Stimulated activated CD4-positive, alpha-beta T cell treated with anti-CD3 and anti-CD28 coated beads, Interleukin-4, amount 100 ng/mL, for 1 hour (primary cell): ENCODE measurements at regions not wholly inside any gene's neighbourhood (a gene's known extent, or its start where the extent isn't known, plus 50 kb on each side); places are given as distances from the start of the nearest gene placed in this dataset.

ENCODE experiments used
- DNase-seq: peaks from one replicate; pipeline ENCODE4 v3.0.0-alpha.2; 2020

DNA sequence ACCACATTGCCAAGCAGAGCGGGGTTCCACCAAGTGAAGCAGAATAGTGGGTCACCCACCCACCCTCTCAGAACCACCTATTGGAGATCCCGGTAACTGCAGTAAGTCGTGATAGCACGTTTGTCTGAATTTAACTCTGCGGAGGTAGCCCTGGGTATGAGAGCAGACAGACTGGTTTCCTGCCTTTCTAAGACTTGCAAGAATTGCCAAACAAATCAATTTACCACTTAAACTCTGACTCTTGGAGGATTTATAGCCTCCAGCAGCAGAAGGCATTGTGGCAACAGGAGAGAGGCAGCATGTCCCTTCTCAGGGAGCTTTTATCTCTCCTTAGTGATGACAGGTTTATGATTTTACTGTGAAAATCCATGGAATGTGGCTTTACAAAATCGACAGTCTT is 287.9 kb upstream of the FMN2 start:
- no peak for DNase-seq

DNA sequence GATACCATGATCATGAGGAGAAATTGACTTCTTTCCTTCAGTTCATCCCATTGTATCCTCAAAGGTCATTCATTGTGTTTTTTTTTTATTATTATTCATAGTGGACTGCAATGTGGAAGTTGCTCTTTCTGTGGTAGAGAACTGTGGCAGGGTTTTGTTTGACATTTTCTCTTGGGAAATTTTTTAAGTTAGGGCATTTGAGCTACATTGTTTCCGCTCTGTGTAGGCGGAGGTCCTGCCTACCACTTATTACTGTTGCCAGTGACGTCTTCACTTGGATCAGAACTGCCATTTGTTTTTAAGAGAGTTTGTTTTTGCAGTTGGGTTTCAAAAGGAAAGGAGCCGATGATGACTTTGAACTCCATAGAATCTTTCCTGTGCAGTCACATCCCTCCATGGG is 287.4 kb upstream of the FMN2 start:
- no peak for DNase-seq

DNA sequence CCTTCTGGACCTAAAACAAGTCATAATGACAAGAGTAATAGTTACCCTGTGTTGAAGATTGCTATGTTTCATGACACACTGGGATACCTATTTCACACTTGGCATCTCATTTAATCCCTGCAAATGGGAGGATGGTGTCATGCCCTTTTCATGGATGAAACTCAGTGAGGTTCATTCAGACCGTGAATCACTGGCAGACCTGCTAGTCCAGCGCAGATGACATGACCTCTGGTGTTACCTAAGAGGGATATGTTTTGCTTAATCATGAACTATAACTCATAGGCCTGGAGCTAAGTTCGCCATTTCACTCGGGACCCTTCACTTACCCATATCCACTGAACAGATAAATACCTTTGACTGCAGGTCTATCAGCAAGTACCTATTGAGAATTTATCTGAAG is 286.6 kb upstream of the FMN2 start:
- DNase-seq = no peak

DNA sequence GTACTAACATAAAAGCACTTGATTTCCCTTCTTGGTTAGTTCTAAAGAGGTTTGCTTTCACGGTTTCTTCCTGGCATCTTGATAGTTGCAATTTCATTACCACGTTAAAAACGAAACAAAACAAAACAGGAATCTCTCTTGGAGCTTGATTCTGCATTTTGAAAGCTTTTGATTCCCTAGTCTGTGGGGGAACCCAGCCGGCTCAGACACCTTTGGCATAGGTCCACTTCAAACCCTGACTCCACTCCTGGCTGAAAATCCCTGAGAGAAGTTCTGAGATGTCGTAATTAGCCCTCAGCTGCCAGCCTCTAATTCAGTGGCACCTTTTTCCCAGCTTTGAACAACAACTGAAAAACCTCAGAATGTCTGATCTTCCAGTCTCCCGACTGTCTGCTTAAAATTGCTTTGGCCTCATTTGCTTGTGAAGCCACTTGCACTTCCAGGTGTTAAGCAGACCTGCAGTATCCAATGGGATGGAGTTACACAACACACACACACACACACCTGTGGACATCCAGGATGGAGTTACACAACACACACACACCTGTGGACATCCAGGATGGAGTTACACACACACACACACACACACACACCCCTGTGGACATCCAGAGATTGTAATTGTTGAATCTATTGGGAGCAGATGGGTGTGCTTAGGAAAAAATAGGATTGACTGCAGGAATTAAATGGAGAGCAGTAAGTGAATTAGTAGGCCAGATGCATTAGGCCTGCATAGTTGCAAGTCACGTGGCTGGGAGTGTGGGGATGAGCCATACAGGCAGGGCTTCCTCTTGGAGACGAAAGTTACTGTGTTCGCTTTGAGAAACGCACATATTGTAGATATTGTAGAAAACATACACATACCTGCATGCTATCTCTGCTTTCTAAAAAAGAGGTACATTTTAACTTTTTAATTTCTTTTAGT is 285.6 kb upstream of the FMN2 start:
- DNase-seq = no peak

DNA sequence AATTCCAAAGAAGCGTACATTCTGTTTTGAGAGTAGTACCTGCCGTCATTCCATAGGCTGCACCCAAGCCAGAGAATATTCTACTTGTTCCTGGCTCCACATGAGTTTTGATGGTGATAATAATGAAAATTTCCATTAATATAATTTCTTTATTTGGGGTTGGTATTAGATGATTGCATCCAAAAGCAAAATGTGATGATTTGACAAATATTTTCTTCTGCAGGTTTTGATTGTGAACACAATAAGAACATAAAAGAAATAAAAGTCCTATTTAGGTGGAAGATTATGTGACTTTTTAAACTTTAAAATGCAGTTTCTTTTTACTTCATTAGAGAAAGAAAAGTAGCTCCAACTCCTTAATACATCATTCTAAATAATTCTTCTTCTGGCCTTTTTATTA is 284.8 kb upstream of the FMN2 start:
- DNase-seq = no peak

DNA sequence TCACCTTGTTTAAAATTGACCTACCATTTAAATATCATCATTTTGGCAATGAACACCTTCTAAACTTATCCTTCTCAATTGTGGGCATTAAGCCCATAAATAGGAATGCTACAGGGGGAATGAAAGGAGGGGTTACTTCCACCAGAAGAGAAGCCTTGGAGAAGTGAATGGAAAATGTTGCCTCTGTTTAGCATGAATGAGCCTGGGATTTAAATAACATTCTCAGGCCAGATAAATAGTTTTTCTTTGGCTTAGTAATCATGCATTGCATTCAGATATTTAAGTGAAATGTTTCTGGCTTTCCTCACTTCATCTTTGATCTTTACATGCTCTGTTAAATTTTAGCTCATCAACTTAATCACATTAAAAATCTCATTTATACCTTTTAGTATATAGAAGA is 284.3 kb upstream of the FMN2 start:
- no peak for DNase-seq

DNA sequence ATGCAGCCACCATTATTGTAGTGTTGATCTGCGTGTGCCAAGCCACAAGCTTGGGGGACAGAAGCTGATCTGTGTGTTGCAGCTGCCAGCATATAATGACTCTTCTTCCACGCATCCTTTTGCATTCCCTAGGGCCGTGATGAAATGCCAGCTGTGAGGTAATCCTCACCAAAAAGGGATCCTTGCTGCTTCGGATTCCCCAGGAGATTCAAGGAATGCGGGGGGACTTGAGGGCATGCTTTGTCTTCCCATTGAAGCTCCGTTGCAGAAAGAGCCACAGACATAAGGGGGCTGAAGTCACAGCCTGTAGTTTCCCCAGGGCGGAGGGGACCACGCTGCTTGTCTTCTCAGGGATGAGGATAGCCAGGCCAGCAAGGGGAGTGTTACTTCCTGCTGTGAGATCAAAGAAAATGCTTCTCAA is 281.6 kb upstream of the FMN2 start:
- DNase-seq = no peak

DNA sequence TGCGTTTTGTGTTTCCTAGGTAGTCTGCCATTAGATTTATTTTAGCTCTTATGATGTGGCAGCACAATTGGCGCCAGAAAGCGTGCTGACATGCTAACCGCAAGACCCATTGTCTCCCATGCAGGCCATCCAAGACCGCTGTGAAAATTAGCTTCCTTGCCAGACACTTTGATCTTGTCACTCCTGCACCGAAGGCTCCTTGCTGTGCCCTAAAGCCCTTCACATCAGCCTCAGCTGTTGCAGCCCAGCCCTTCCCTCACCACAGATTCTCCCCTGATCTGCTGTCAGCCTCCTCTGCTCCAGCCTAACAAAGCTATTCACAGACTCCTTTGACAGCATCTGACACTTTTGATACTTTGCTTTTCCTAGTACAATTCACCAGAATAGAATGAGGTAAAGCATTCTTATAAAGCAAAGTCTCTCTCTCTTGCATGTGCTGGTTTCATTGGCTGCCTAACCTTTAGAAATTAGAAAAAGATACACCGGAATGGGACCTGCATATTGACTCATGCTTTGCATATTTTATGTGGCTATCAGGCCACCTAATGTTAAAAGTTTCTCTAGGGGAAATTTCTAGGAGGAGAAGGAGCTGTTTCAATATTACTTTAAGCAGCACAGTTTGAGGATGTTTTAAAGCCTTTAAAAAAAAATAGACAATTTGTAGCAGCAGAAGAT is 280.3 kb upstream of the FMN2 start:
- no peak for DNase-seq

DNA sequence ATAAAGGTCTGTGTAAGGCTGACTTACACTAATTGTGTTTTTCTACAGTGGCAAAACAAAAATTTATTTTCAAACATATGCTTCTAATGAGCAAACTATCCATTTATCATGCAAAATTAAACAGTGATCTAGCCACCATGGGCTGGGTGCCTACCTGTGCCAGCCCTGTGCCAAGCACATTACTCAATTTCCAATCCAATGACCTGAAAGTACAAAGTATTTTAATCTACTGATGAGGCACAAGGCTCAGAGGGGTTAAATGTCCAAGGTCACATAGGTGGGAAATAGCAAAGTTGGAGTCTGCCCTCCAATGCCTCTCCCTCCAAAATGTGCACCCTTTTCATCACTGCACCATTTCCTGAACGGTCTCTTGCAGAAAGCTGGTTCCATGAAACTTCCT is 279.1 kb upstream of the FMN2 start:
- DNase-seq = no peak

DNA sequence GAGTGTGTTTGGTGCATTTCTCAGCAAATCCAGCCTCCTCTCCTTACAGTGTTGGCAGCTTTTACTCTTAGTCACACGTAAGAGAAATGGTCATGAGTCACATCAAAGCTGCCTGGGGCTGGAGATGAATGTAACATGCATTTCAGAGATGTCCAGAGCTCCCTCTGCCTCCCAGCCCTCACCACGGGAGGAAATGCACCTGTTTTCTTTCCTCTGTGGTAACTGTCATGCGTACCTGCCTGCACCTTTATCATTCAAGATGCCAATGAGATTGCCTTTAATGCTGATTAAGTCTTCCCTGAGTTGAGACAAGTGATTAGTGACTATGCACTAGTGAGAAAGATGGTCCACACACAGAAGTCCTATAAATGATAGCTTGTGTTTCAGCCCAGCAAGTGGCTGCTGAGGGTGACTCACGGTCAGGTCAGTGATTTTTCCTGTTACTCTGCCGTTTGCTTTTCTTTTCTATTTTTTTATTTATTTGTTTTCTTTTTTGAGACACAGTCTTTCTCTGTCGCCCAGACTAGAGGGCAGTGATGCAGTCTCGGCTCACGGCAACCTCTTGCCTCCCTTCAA is 277.3 kb upstream of the FMN2 start:
- no peak for DNase-seq

DNA sequence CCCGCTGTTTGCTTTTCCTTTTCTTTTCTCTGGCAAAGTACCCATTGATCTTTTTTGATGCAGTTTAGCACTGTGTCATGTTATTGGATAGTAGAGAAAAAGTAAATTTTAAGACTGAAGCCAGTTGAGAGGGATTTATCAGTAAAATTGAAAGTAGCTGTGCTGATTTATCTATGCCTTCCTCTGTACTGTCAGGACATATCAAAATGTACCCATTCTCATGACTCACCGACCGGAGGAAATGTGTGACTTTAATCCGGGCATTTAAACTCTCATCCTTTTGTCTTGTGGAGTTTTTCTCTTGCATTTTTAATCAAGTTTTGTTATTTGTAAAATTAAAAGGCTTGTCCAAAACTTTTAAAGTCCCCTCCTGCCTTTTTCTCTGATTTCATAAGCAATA is 276.6 kb upstream of the FMN2 start:
- DNase-seq = no peak

DNA sequence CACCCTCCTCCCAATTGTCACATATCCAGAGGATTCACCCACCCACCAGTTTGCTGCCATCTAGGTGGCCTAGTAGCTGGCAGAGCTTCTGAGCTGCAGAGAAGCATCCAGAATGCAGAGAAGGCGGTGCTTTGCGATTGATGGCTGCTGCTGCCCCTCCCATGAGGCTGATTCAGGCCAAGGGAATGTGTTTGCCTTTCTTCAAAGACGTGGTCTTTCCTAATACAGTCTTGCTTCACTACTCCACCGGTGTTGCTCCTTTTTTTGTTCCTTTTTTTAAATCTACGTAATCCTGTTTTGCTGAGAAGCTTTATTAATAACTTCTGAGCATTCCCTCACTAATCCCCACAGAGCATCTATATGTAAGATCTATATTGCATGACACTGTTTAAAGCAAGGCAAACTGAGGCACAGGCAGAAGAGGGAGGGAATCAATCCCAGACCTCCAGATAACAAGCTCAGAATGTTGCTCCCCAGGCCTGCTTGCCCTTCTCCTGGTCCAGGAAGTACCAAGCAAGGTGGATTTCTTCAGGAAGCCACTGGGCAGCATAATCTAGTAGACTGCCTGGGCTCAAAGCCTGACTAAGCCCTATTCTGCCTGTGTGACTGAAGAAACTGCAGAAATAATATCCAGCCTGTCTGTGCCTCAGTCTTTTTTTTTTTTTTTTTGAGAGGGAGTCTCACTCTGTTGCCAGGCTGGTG is 275.5 kb upstream of the FMN2 start:
- no peak for DNase-seq

DNA sequence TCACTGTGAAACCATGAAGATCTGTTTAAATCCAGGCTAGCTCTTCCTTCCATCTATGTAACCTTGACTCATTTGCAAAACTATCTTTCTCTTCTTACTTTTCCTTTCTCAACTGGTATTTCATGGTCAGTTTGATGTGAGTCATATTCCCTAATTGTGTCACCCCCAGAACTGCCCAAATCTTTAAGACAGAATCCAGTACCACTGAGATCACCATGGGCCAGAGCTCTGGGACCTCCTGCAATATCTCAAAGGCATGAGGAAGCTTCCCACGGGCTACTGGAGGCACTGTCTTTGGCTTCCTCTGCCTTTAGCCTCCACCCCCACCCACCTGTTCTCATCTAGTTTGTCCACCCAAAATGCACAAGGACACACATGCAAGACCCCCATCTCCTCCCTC is 274.4 kb upstream of the FMN2 start:
- DNase-seq = no peak

DNA sequence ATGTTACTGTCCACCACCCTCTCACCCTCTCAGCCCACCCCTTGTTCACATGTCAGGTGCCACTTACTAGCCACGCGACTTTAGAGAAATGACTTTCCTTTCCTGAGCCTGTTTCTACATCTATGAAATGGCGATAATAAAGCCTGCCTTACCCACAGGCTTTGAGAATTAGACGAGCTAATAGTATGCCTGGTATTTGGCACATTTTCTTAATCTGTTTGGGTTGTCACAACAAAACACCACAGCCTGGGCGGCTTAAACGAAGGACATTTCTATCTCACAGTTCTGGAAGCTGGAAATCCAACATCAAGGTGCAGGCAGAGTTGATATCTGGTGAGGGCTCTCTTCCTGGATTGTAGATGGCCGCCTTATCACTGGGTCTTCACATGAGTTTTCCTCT is 273.9 kb upstream of the FMN2 start:
- DNase-seq = no peak

DNA sequence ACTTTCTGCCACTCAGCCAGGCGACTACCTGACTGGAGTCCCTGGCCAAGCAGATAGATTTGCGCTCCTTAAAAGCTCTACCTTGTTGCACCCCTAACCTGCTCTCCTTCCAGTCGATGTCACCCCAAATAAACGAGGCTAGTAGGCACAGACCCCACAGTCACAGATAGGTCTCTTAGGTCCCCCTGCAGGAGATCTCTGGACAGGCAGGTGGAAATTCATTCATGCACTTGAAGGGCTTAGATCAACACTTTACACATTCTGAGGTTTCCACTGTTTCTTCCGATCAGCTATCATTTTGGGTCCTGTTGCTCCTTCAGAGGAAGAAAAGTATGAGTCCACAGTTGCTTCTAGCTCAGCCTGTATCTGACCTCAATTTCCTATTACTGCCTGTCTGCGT is 272.6 kb upstream of the FMN2 start:
- no peak for DNase-seq

DNA sequence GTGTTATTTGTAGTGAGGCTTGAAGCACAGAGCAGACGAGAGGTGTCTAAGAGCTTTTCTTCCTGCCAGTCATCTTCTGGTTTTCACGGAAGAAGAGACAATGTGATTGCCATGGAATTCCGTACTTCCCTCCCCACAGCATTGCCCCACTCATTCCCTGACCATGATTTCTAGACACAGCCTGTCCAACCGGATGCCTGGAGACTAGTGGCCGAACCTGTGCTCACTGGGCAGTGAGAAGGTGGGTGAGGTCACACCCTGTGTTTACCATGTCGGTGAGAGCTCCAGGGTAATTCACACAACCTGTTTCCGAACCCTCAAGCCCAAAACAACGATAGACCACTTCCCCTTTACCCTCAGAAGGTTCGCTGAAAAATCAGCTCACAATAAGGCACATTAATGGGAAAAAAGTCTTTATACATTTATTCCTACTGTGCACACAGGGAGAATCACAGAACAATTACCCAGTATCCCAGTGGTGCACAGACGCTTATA is 271.9 kb upstream of the FMN2 start:
- DNase-seq = no peak

DNA sequence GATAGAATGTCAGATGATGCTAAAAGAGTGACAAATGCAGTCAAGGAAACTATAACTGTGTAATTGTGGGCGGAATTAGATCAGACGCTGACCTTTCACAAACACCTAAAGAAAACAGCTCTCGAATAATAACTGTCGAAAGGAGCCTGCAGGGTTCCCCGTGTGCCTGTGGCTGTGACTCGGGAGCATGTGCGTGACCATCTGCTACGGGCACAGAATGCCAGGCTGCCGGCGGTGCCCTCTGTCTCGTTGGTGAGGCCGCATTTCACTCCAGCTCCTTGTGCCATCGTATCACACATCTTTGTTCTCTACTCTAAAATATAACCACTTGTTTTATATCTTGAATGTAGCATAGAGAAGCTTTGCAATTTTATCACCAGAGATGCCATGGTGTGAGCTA is 267.8 kb upstream of the FMN2 start:
- no peak for DNase-seq

DNA sequence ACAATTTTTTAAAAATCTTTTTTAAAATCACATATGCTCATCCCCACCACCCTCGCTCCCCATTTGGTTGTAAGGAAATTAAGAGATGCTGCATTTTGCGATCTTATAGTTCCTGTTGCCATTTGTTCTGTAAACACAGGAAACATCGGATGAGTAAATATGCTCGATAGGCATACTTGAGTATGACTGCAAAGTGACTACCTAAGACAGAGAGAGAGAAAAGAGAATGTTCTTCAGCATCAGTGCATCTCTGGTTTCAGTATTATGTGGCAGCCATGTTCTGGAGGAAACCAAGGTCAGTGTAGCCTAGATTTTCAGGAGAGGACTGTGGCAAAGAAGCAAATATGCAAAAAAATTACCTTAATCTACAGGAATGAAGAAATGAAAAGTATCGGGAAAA is 265.5 kb upstream of the FMN2 start:
- no peak for DNase-seq

DNA sequence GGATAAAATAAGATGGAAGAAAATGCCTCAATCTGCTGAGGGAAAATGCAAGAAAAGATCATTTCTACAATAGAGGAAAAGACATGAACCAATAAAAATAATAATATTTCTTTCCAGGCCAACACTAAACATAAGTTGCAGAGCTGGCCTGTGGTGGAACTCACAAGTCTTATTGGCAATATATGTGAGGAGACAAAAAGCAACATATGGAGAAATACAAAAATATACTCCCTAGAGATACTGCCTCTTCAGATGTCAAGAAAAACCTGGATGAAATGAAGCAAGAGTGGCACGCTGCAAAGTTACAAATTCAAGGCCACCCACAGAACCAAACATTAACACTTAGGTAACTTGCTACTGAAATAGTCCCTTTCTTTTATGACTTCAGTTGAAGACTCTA is 264.9 kb upstream of the FMN2 start:
- no peak for DNase-seq

DNA sequence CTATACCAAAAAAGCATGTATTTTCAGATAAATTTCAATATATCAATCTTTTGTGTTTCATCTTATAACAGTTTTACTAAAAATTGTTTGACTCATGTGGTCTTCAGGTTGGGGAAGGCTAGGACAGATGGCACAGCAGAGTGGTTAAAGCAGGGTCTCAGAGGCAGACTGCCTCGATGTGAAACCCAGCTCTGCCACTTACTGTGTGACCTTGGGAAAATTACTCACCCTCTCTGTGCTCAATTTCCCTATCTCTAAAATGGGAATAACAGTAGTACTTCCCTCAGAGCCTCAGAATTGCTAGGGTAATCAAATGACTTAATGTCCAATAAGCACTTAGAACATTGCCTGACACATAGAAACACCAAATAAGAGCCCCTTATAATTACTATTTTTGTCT is 262.1 kb upstream of the FMN2 start:
- DNase-seq = no peak

DNA sequence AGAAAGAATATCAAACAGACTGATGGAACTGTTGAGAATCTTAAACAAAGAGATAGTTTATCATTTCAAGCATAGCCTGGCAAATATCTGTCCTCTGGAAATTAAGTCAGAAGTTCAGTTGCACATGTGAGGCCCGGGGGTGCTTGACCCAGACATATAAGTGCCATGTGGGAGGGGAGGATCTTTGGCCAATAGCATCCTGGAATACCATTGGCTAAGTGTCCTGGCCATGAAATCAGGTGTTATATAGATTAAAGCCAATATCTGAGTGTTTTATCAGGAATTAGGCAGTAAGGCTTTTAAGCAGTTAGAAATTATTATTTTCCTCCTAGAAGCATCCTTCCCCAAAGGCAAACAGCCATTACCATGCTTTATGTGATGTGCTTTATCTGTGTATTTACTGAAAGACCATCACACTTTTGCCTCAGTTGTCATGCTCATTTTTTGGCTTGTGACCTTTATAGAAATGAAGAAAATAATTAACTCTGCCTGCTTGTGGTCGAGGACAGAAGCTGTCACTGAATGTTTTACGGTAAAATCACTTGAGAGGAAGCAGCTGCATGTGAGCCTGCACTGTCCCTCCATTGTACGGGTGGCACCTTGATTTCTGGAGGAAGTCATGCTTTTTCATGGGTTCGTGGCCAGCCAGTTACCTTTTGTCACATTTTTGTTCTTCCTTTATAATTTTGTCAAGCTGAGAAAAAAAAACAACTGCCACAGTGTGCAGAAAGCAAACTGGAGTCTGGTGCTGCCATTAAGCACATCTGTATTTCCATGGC is 259.9 kb upstream of the FMN2 start:
- no peak for DNase-seq

DNA sequence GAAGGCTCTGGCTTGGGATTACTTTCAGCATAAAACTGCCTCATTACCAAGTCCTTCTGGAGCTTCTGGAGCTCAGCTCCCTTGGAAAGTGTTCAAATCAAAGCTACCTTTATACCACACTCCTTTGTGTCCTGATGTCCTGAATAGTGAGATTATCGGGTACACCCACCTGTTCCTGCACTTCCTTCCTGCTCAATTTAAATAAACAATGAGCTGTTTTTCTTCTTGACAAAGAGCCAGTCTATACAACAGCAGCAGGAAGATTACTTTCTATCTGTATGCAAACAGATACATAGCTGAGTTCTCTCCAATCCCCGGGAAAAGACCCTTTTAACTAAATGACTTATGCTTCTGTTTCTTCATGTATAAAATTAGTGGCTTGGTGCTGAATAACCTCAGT is 258.0 kb upstream of the FMN2 start:
- DNase-seq = no peak
